Activated naive CD4-positive, alpha-beta T cell treated with anti-CD3 and anti-CD28 coated beads, Interleukin-2, amount 50 U/mL, for 72 hours (primary cell): ENCODE measurements at regions not wholly inside any gene's neighbourhood (a gene's known extent, or its start where the extent isn't known, plus 50 kb on each side); places are given as distances from the start of the nearest gene placed in this dataset.

Source experiments
- ATAC-seq, 2 donors: fragments of 150-1000 bp; cut with Tn5 transposase; 2 replicates each; pipeline ENCODE4 v1.10.0; 2021; ENCODE audit warnings: mild to moderate bottlenecking in 2 of 2, moderate library complexity in 2 of 2
- DNase-seq, 2 donors: peaks; one replicate each; pipeline ENCODE4 v3.0.0; 2021 to 2022; ENCODE audit warnings: low spot score in 2 of 2
- H3K27ac Mint-ChIP-seq, 2 donors: one replicate each; pipeline ENCODE4 v1.8.0; 2022; ENCODE audit warnings: mild to moderate bottlenecking in 2 of 2, mixed read lengths in 2 of 2
- H3K36me3 Mint-ChIP-seq, 2 donors: one replicate each; pipeline ENCODE4 v1.8.0; 2022; ENCODE audit warnings: mixed read lengths in 2 of 2
- H3K9me3 Mint-ChIP-seq, 2 donors: one replicate each; pipeline ENCODE4 v1.8.0; 2022; ENCODE audit warnings: mixed read lengths in 2 of 2

DNA sequence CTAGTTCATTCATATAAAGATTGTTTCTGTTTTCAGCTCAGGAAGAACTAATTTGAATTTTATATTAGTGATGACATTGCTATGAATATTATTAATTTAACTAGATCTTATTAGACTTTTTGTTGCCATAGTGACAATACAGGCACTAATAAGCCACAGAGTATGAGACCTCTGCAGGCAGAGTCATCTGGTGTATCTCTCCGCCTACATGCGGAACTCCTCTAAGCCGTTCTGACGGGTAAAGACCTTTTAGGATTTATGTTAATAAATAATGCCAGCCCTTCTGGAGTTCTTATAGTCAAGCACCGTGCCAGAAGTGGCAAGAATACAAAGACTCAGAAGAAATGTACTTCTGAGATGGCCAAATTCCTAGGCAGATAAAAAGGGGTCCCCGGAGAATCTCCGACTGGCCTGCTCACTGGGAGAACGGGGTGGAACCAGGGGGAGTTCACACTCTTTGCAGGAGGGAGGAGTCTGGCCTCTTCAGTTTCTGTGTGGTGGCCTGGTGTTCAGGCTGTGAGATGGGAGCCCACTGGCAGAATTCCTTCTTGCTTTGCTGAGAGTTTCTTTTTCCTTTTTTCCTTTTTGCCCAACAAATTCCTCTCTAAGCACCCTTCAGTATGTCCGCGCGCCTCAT is 85.1 kb upstream of the IL12B start:
- Mint-ChIP-seq H3K36me3 (no peaks in the 10 kb centered on the region), H3K27ac (no peak overlapping the region), H3K9me3 (no peaks in the 10 kb centered on the region)
- ATAC-seq = no peak
- DNase-seq = no peak

- no peaks in the 10 kb centered on the region for H3K9me3 Mint-ChIP-seq
- DNase-seq (no peak), ATAC-seq (no peak)
- no peak overlapping the region for H3K27ac Mint-ChIP-seq
- no peaks in the 10 kb centered on the region for H3K36me3 Mint-ChIP-seq
Observed at GRCh38 chr5:159416438-159416837, 86.2 kb upstream of the IL12B start.

DNA sequence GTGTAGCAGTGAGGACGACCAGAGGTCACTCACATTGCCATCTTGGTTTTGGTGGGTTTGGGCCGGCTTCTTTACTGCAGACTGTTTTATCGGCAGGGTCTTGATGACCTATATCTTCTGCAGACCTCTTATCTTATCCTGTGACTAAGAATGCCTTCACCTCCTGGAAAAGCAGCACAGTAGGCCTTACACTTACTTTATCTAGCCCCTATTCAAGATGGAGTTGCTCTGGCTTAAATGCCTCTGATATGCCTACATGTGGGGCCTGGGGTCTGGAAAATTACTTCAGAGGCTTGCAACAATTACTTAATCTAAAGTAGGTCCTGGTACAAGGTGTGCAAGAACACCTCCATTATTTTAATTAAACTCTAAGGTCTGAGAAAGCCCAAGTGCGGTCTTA is 86.9 kb upstream of the IL12B start:
- no peaks in the 10 kb centered on the region for H3K9me3 Mint-ChIP-seq
- no peak overlapping the region for H3K27ac Mint-ChIP-seq
- no peak for ATAC-seq
- DNase-seq = no peak
- no peaks in the 10 kb centered on the region for H3K36me3 Mint-ChIP-seq

DNA sequence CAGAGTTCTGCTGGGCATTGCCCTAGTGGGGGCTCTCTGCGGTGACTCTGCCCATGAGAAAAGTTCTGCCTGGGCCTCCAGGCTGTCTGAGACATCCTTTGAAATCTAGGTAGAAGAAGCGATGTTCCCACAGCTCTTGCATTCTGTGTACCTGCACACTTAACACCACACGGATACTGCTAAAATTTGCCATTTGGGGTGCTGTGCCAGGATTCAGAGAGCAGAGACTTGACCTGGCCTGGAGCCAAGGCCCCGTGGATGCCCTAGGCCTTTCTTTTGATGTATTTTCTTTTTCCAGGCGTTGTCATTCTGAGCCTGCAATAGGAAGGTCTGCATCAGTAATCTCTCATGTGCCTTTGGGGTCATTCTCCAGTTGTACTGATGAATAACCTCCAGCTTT is 89.3 kb upstream of the IL12B start:
- DNase-seq = no peak
- Mint-ChIP-seq H3K9me3 (no peaks in the 10 kb centered on the region), H3K36me3 (no peaks in the 10 kb centered on the region), H3K27ac (no peak overlapping the region)
- ATAC-seq = no peak

- no peak overlapping the region for H3K27ac Mint-ChIP-seq
- ATAC-seq (no peak), DNase-seq (no peak)
- H3K36me3 Mint-ChIP-seq = no peaks in the 10 kb centered on the region
- H3K9me3 Mint-ChIP-seq = peaks cover 0 to 3% of the 10 kb centered on the region in 2 donors
Observed at GRCh38 chr5:159420940-159421339, 90.7 kb upstream of the IL12B start.

GRCh38 chr5:159422361-159422760 is 92.1 kb upstream of the IL12B start:
- H3K27ac Mint-ChIP-seq = no peak overlapping the region
- H3K9me3 Mint-ChIP-seq = peaks cover 0 to 3% of the 10 kb centered on the region in 2 donors
- ATAC-seq (no peak), DNase-seq (no peak)
- H3K36me3 Mint-ChIP-seq = no peaks in the 10 kb centered on the region

DNA sequence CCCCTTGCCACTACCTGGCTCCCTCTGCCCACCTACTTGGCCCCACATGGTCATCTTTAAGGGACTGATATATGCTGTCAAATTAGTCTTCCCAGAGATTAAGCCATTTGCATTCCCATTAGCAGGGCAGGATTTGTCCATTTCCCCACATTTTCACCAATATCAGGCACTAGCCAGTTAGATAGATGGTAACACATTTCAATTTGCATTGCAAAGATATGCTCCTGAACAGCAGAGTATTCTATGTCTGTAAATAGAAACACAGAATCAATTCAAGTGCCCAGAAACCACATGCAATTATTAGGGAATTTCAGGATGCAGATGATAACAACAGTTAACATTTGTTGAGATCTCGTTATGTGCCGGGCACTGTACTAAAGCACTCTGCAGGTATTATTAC is 92.6 kb upstream of the IL12B start:
- no peak for ATAC-seq
- peaks cover 0 to 3% of the 10 kb centered on the region in 2 donors for H3K9me3 Mint-ChIP-seq

DNA sequence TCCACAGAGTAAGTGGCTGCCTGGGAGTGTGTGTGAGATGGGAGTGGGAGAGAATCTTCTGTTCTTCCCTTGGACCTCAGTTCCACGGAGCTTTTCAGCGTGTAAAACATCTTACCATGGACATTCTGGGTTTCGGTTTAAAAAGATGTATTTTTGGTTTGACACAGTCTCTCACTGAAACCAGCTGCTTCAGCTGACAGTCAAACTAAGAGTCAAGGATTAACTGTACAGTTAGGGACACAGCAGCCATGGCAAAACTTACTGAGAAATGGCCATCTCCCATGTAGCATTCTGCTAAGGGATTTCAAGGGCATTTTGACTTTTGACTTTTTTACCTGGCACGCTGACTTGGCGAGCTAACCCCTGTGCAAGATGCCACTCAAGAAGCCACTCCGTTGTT is 93.8 kb upstream of the IL12B start:
- Mint-ChIP-seq H3K27ac (no peak overlapping the region), H3K36me3 (no peaks in the 10 kb centered on the region), H3K9me3 (peaks cover 0 to 3% of the 10 kb centered on the region in 2 donors)
- DNase-seq = no peak
- peak in 1 of 2 donors; percentile 66 for ATAC-seq

More for the DNA sequence above, 92.6 kb upstream of the IL12B start:
- H3K27ac Mint-ChIP-seq = no peak overlapping the region
- no peak for DNase-seq
- H3K36me3 Mint-ChIP-seq = no peaks in the 10 kb centered on the region

DNA sequence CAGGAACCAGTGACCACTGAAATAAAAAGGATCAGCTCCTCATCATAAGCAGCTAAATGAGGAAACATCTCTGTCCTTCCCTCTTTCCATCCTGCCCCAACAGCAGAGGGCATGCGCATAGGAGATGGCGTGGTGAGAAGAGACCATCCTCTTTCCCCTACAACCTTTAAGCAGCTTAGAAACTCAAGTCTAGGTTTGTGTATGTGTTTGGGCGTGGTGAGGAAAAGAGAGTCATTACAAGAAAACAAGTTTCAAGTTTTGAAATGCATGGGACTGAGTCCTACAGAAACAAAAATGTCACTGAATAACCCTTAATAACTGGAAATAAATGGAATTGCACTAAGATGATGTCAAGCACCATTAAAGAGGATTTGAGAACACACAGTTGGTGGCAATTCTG is 96.4 kb upstream of the IL12B start:
- DNase-seq = no peak
- H3K27ac Mint-ChIP-seq = no peak overlapping the region
- ATAC-seq = peak in 1 of 2 donors; percentile 64
- no peaks in the 10 kb centered on the region for H3K36me3 Mint-ChIP-seq
- H3K9me3 Mint-ChIP-seq = peaks cover 0 to 3% of the 10 kb centered on the region in 2 donors

DNA sequence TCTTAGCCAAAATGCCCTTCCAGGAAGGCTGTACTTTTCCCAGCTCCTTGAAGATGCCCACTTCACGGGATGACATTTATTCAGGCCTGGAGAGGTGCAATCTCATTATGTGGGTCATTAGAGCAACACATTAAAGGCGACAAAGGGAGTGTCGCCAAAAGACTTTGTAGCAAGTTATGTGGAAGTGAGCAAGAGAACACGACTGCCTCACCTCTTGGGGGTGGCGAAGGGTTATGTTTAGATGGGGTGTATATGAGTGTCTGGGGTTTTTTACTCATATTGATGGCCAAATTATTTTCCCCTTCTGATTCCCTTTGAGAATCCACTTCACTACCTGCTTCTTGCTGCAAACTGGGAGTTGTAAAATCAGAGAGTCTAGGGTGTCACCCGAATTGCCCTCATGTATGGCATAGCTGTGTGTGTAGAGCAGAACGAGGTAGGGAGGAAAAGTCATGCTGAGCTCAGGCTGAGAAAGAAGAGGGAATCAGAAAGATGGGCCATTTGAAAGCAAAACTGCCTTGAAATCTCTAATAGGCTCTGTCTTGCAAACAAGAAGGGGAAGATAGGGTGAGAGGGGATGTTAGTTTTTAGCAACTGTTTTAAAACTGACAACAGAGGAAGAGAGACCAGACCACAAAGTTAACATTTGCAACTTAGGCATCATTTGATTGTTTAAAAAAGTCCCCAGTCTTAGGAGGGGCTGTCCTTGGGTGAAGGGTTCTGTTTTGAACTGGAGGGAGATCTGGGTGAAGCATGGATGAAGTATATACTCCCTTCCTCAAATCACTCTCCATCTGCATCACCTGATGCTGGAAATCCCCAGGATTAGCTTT is 97.1 kb upstream of the IL12B start:
- ATAC-seq (peak; percentile 50 to 70), DNase-seq (no peak)
- Mint-ChIP-seq H3K36me3 (no peaks in the 10 kb centered on the region), H3K27ac (no peak overlapping the region), H3K9me3 (peaks cover 0 to 3% of the 10 kb centered on the region in 2 donors)

GRCh38 chr5:159430361-159431012 is 100.2 kb upstream of the IL12B start:
- Mint-ChIP-seq H3K27ac (no peak overlapping the region), H3K36me3 (no peaks in the 10 kb centered on the region), H3K9me3 (no peaks in the 10 kb centered on the region)
- no peak for ATAC-seq
- DNase-seq = no peak

DNA sequence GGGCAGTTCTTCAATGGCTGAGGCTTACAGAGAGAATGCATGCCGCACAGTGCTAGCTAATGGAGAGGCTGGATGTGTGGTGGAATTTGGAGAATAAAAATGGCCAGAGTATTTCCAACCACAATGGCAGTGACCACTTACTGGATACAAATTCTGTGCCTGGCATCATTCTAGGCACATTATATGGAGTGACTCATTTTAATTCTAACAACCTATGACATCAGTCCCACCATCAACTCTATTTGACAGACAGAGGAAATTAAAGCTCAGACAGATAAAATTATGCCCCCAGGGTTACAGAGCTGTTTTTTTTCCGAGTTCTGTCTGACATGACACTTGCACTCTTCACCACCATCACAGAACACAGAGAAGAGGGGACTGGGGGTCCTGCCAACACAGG is 105.6 kb upstream of the IL12B start:
- H3K36me3 Mint-ChIP-seq = no peaks in the 10 kb centered on the region
- no peaks in the 10 kb centered on the region for H3K9me3 Mint-ChIP-seq
- ATAC-seq (no peak), DNase-seq (no peak)
- no peak overlapping the region for H3K27ac Mint-ChIP-seq

- DNase-seq = no peak
- ATAC-seq = no peak
- Mint-ChIP-seq H3K36me3 (no peaks in the 10 kb centered on the region), H3K27ac (no peak overlapping the region), H3K9me3 (no peaks in the 10 kb centered on the region)
Observed at GRCh38 chr5:159438092-159438491, 107.8 kb upstream of the IL12B start.

DNA sequence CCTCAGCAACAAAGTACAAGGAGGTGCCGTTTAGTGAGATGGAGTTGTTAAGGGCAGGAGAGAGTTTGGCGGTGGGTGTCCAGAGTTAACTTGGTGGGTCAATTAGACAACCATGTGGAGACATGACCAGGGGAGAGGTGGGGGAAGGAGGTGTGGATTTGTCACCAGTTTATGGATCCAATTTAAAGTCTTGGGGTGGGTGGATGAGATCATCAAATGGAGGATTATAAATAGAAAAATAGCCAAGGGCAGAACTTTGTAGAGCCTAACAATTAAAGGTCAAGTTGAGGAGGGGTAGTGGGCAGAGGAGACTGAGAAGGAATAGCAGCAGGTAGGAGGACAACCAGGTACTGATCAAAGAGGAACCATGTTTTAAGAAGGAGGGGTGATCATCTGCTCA is 108.7 kb upstream of the IL12B start:
- no peak overlapping the region for H3K27ac Mint-ChIP-seq

DNA sequence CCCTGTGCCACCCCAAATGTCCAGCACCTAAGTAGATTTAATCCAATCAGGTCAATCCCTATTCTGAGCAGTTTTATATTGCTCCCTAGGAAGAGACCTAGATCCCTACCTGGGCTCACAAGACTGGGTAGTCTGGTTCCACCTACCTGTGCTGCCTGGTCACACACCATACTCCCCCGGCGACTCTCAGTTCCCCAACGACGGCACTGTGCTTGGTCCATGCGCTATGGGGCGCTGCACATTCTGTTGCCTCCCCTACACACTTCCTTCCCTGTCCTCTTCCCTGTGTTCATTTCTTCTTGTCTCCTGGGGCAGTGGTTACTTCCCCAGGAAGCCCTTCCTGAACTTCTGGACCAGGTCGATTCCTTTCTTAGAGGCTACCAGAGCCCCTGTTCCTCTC is 109.9 kb upstream of the IL12B start:
- no peak for ATAC-seq
- no peaks in the 10 kb centered on the region for H3K9me3 Mint-ChIP-seq
- no peak overlapping the region for H3K27ac Mint-ChIP-seq
- no peak for DNase-seq
- H3K36me3 Mint-ChIP-seq = no peaks in the 10 kb centered on the region

More for the DNA sequence above, 108.7 kb upstream of the IL12B start:
- Mint-ChIP-seq H3K36me3 (no peaks in the 10 kb centered on the region), H3K9me3 (no peaks in the 10 kb centered on the region)
- no peak for ATAC-seq
- no peak for DNase-seq

DNA sequence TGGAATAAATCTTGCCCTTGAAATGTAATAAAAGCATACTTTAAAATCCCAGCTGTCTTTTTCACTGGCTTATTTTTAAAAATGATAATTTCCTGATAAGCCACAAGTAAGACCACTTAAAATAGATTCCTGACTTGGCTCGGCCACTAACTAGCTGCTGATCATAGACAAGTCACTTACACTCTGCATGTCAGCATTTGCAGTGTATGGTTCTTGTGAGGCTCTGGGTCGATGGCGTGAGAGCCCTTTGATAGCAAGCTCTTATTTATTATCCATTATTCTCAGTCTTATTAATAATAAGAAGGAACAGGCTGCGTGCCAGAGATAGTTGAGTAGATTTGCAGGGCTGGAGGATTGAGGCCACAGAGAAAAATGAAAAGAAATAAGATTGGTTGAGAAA is 110.7 kb upstream of the IL12B start:
- ATAC-seq (no peak), DNase-seq (no peak)
- Mint-ChIP-seq H3K27ac (no peak overlapping the region), H3K36me3 (no peaks in the 10 kb centered on the region), H3K9me3 (no peaks in the 10 kb centered on the region)

GRCh38 chr5:159441441-159441840 is 111.2 kb upstream of the IL12B start:
- peak overlapping the region in 1 of 2 donors; percentile 45 for H3K27ac Mint-ChIP-seq
- no peaks in the 10 kb centered on the region for H3K36me3 Mint-ChIP-seq
- no peaks in the 10 kb centered on the region for H3K9me3 Mint-ChIP-seq
- ATAC-seq = no peak
- DNase-seq = no peak
